IMR-90 (cell line): ENCODE measurements at regions not wholly inside any gene's neighbourhood (a gene's known extent, or its start where the extent isn't known, plus 50 kb on each side); places are given as distances from the start of the nearest gene placed in this dataset.
"Not testable (repeated sequence)": the region's sequence is repeated elsewhere in the genome, so short reads cannot be mapped to it uniquely, and the experiment has no call there.

Source experiments
- ATAC-seq: fragments of 200-7000 bp; cut with Tn5 transposase; 2 replicates; pipeline ENCODE4 v1.9.1; 2020; ENCODE audit warnings: low read depth, mild to moderate bottlenecking, moderate library complexity
- BruUV-seq: library from RNA; stranded (reverse); fragments of 400-500 nt; replicated peaks from 2 replicates; lab custom pipeline; 2021; lab: Mats Ljungman, UMichigan
- CTCF ChIA-PET: fragments of 300-600 bp; formaldehyde crosslinking; extraction: SDS; loops from one replicate; lab custom pipeline; 2021; ENCODE audit warnings: antibody characterized with exemption; lab: Yijun Ruan, JAX
- POLR2A ChIA-PET: fragments of 300-600 bp; sonication (Branson Sonifier 250); formaldehyde crosslinking; loops from one replicate; lab custom pipeline; 2022; ENCODE audit warnings: antibody characterized with exemption; ENCODE audit not compliant: unreplicated experiment; lab: Charles Lee
- DNase-seq: peaks from one replicate; pipeline ENCODE4 v3.0.0; 2013
- H2AFZ ChIP-seq: replicated peaks from 2 replicates; pipeline ENCODE3; 2013; ENCODE audit warnings: low read length, mild to moderate bottlenecking; ENCODE audit not compliant: poor library complexity
- H2AK5ac ChIP-seq: 2 replicates; pipeline ENCODE4 v1.6.1; 2013; ENCODE audit warnings: low read depth, low read length, inconsistent platforms
- H2AK9ac ChIP-seq: replicated peaks from 2 replicates; pipeline ENCODE3; 2013; ENCODE audit warnings: mild to moderate bottlenecking, low read depth, low read length, moderate library complexity; ENCODE audit not compliant: poor library complexity
- H2BK120ac ChIP-seq: 2 replicates; pipeline ENCODE4 v1.6.1; 2013; ENCODE audit warnings: low read depth, low read length, inconsistent platforms
- H2BK15ac ChIP-seq: 3 replicates; pipeline ENCODE4 v1.6.1; 2013; ENCODE audit warnings: low read depth, low read length, inconsistent platforms
- H2BK20ac ChIP-seq: 2 replicates; pipeline ENCODE4 v1.6.1; 2013; ENCODE audit warnings: low read depth, mild to moderate bottlenecking, inconsistent platforms, low read length, moderate library complexity
- H2BK5ac ChIP-seq: 2 replicates; pipeline ENCODE4 v1.6.1; 2013; ENCODE audit warnings: mild to moderate bottlenecking, low read depth, low read length, inconsistent platforms; ENCODE audit not compliant: poor library complexity, severe bottlenecking
- H3K14ac ChIP-seq: replicated peaks from 2 replicates; pipeline ENCODE4 v1.6.1; 2013; ENCODE audit warnings: low read depth, low read length, inconsistent platforms
- H3K18ac ChIP-seq: 2 replicates; pipeline ENCODE4 v1.6.1; 2013; ENCODE audit warnings: low read depth, low read length, control low read depth
- H3K23ac ChIP-seq: 2 replicates; pipeline ENCODE4 v1.6.1; 2013; ENCODE audit warnings: low read depth, low read length, inconsistent platforms
- H3K27ac ChIP-seq: 2 replicates; pipeline ENCODE4 v1.5.1; 2013; ENCODE audit warnings: mild to moderate bottlenecking, control low read depth, low read length; ENCODE audit not compliant: insufficient read depth
- H3K27me3 ChIP-seq: 2 replicates; pipeline ENCODE4 v1.6.1; 2013; ENCODE audit warnings: low read length; ENCODE audit not compliant: control insufficient read depth, insufficient read depth
- H3K36me3 ChIP-seq: 2 replicates; pipeline ENCODE4 v1.6.1; 2013; ENCODE audit warnings: low read length, mixed read lengths; ENCODE audit not compliant: control insufficient read depth, insufficient read depth
- H3K4ac ChIP-seq: 2 replicates; pipeline ENCODE4 v1.6.1; 2013; ENCODE audit warnings: low read depth, low read length, inconsistent platforms
- H3K4me1 ChIP-seq: 2 replicates; pipeline ENCODE4 v1.6.1; 2013; ENCODE audit warnings: low read length, mixed read lengths; ENCODE audit not compliant: control insufficient read depth, insufficient read depth
- H3K4me2 ChIP-seq: 2 replicates; pipeline ENCODE4 v1.6.1; 2013; ENCODE audit warnings: low read depth, mild to moderate bottlenecking, control low read depth, low read length, moderate library complexity
- H3K4me3 ChIP-seq: 2 replicates; pipeline ENCODE4 v1.5.1; 2013; ENCODE audit warnings: low read depth, mild to moderate bottlenecking, control low read depth, low read length, moderate library complexity; ENCODE audit not compliant: insufficient read depth
- H3K56ac ChIP-seq: 2 replicates; pipeline ENCODE4 v1.6.1; 2013; ENCODE audit warnings: low read length, inconsistent platforms; ENCODE audit not compliant: insufficient read depth; ENCODE audit errors: extremely low read depth
- H3K79me1 ChIP-seq, 2 experiments: 2 replicates each; pipeline ENCODE4 v1.6.1; 2013; ENCODE audit warnings: low read length in 2 of 2, inconsistent platforms in 1 of 2, low read depth in 1 of 2
- H3K9ac ChIP-seq: 2 replicates; pipeline ENCODE4 v1.6.1; 2013; ENCODE audit warnings: low read depth, low read length, control low read depth
- H3K9me1 ChIP-seq: 2 replicates; pipeline ENCODE4 v1.6.1; 2013; ENCODE audit warnings: low read length, inconsistent platforms; ENCODE audit not compliant: insufficient read depth
- H3K9me3 ChIP-seq: 2 replicates; pipeline ENCODE4 v1.6.1; 2013; ENCODE audit warnings: low read length; ENCODE audit not compliant: control insufficient read depth, insufficient read depth
- H4K20me1 ChIP-seq: 2 replicates; pipeline ENCODE4 v1.6.1; 2013; ENCODE audit warnings: low read length, inconsistent platforms; ENCODE audit not compliant: insufficient read depth
- H4K5ac ChIP-seq: 2 replicates; pipeline ENCODE4 v1.6.1; 2013; ENCODE audit warnings: mild to moderate bottlenecking, low read depth, low read length, control low read depth
- H4K8ac ChIP-seq, 2 experiments: 2 replicates each; pipeline ENCODE4 v1.6.1; 2013; ENCODE audit warnings: low read depth in 2 of 2, low read length in 2 of 2, control low read depth in 1 of 2, inconsistent platforms in 1 of 2
- H4K91ac ChIP-seq: 2 replicates; pipeline ENCODE4 v1.6.1; 2013; ENCODE audit warnings: low read depth, low read length, inconsistent platforms; ENCODE audit not compliant: insufficient read depth
- MXI1 ChIP-seq: IDR thresholded peaks from 2 replicates; pipeline ENCODE4 v1.6.1; 2012; ENCODE audit warnings: low read depth, mild to moderate bottlenecking, low read length, moderate library complexity, borderline replicate concordance
- WGBS, 2 experiments: methylation state at CpG; one replicate each; pipeline versions ENCODE4 v1.1.5 to v1.1.7; 2013; ENCODE audit warnings: missing lambda C conversion rate in 2 of 2; ENCODE audit not compliant: insufficient read length in 1 of 2; ENCODE audit errors: extremely low coverage in 2 of 2; 5-methylcytosine and 5-hydroxymethylcytosine counted together
- dilution Hi-C: fragments of 300-500 bp; cut with HindIII; formaldehyde crosslinking; loops from one replicate; pipeline ENCODE4 v1.14.3; 2018; ENCODE audit warnings: low sequenced_read_pairs; ENCODE audit not compliant: unreplicated experiment
- in situ Hi-C: fragments of 300-500 bp; cut with MboI; formaldehyde crosslinking; loops from 3 replicates; pipeline ENCODE4 v1.14.3; 2019; ENCODE audit warnings: low sequenced_read_pairs, inconsistent platforms, mixed read lengths
- intact Hi-C: fragments of 100-400 bp; cut with micrococcal nuclease; formaldehyde crosslinking; loops from 2 replicates; pipeline ENCODE4 v1.10.0; 2022

DNA sequence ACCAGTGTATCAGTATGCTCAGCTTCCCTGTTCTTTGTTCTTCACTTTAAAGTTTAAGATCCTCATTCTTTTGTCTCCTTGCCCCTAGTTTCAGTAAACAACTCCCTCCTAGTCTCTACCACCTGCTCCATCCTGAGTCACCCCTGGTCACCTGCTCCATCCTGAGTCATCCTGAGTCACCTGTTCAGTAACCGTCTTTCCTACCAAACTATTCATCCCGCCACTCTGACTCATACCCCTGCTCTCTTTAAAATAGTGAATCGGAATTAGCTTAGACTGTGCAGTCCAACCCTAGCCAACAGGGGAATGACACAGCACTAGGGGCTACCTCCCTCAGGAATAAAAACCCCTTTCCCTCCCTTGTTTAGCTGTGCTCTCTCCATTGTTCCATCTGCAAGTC is 888.1 kb upstream of the MDGA2 start:
- Histone ChIP-seq H3K79me1 (no peaks in the 10 kb centered on the region), H3K23ac (no peak overlapping the region), H2BK5ac (no peak overlapping the region), H3K4me1 (no peaks in the 10 kb centered on the region), H4K5ac (no peak overlapping the region), H2BK15ac (no peak overlapping the region), H3K4ac (no peak overlapping the region), H3K56ac (no peak overlapping the region), H2BK120ac (no peak overlapping the region), H3K27me3 (no peaks in the 10 kb centered on the region), H3K9me3 (peaks cover 3% of the 10 kb centered on the region; the same call in 1 of the 2 replicates), H3K4me3 (no peak overlapping the region), H4K8ac (no peak overlapping the region), H3K9me1 (no peaks in the 10 kb centered on the region), H3K9ac (no peak overlapping the region), H4K91ac (no peak overlapping the region), H3K18ac (no peak overlapping the region), H3K36me3 (no peaks in the 10 kb centered on the region), H4K20me1 (no peaks in the 10 kb centered on the region), H3K4me2 (no peak overlapping the region), H2AK5ac (no peak overlapping the region), H3K27ac (no peak overlapping the region), H2BK20ac (no peak overlapping the region), H3K14ac (no peak overlapping the region), H2AK9ac (no peak overlapping the region), H2AFZ (no peak overlapping the region)
- in situ Hi-C loops, result no loop called here
- intact Hi-C loops, result no loop called here
- TF ChIP-seq MXI1, result no peak
- 67% methylated on average over 1 of the region's 3 CpGs; no CpG with 5 or more reads in 1 of the 2 experiments for WGBS, 2 experiments
- ChIA-PET CTCF (no interaction called here), POLR2A (no interaction called here)
- no peak for ATAC-seq
- BruUV-seq, result no TSS peak
- dilution Hi-C loops, result no loop called here
- DNase-seq, result peak; percentile 22

DNA sequence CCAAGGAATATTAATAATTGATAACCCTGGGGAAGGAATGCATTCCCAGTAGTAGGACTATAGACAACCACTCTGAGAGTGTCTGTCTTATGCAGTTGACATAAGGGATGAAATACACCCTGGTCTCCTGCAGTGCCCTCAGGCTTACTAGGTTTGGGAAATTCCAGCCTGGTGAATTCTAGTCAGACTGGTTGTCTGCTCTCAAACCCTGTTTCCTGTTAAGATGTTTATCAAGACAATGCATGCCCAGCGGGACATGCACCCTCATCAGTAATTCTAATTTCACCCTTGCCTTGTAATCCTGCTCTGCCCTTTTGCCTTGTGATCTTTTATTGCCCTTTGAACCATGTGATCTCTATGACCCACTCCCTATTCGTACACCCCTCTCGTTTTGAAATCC is 886.0 kb upstream of the MDGA2 start:
- BruUV-seq, dilution Hi-C loops: not testable (repeated sequence)

More for the DNA sequence above, 886.0 kb upstream of the MDGA2 start:
- in situ Hi-C loops, H3K79me1 ChIP-seq, H3K4ac ChIP-seq, H3K9me3 ChIP-seq, H3K4me2 ChIP-seq, POLR2A ChIA-PET, H3K23ac ChIP-seq, H3K18ac ChIP-seq, H2AK9ac ChIP-seq, DNase-seq, ATAC-seq, H2BK120ac ChIP-seq, H2AK5ac ChIP-seq, H4K91ac ChIP-seq, intact Hi-C loops, CTCF ChIA-PET, H3K14ac ChIP-seq, H4K8ac ChIP-seq, H3K9ac ChIP-seq, H3K36me3 ChIP-seq, H3K4me1 ChIP-seq, H4K20me1 ChIP-seq, H2BK15ac ChIP-seq, H3K4me3 ChIP-seq, H2AFZ ChIP-seq, H3K9me1 ChIP-seq, H3K27me3 ChIP-seq, H4K5ac ChIP-seq, H2BK20ac ChIP-seq, H3K56ac ChIP-seq, H2BK5ac ChIP-seq, H3K27ac ChIP-seq: not testable (repeated sequence)
- 80% methylated on average over 1 of the region's 3 CpGs; no CpG with 5 or more reads in 1 of the 2 experiments for WGBS, 2 experiments
